HEK293 (cell line): ENCODE measurements at regions not wholly inside any gene's neighbourhood (a gene's known extent, or its start where the extent isn't known, plus 50 kb on each side); places are given as distances from the start of the nearest gene placed in this dataset.

ENCODE experiments used
- CTCF ChIA-PET: fragments of 350-600 bp; formaldehyde crosslinking; extraction: SDS; loops from one replicate; lab custom pipeline; 2021; ENCODE audit warnings: antibody characterized with exemption; lab: Yijun Ruan, JAX
- POLR2A ChIA-PET: fragments of 300-600 bp; formaldehyde crosslinking; extraction: SDS; loops from one replicate; lab custom pipeline; 2020; ENCODE audit warnings: antibody characterized with exemption, inconsistent platforms; lab: Yijun Ruan, JAX
- H3K27ac ChIP-seq: fragments of 200-500 bp; sonication (Bioruptor generic); 2 replicates; pipeline ENCODE4 v1.5.1; 2014; ENCODE audit warnings: low read depth, low read length, control low read depth, inconsistent platforms; ENCODE audit errors: extremely low read depth
- H3K36me3 ChIP-seq, 2 experiments: fragments of 200-500 bp in 1 of 2; sonication (Bioruptor generic) in 1 of 2; 1 replicate in 1 of 2; 2 replicates in 1 of 2; pipeline ENCODE4 v1.5.1; 2014 to 2017; ENCODE audit warnings: inconsistent platforms in 2 of 2, low read length in 2 of 2; ENCODE audit not compliant: control insufficient read depth in 2 of 2, insufficient read depth in 1 of 2
- H3K4me1 ChIP-seq: fragments of 200-500 bp; sonication (Bioruptor generic); 2 replicates; pipeline ENCODE4 v1.5.1; 2014; ENCODE audit warnings: mild to moderate bottlenecking, low read length, inconsistent platforms; ENCODE audit not compliant: control insufficient read depth, insufficient read depth
- H3K4me3 ChIP-seq: 2 replicates; pipeline ENCODE4 v1.5.1; 2011; ENCODE audit warnings: low read depth, mild to moderate bottlenecking, control low read depth, low read length, moderate library complexity
- H3K9me3 ChIP-seq: fragments of 200-500 bp; sonication (Bioruptor generic); 2 replicates; pipeline ENCODE4 v1.5.1; 2014; ENCODE audit warnings: low read depth, low read length, inconsistent platforms; ENCODE audit not compliant: control insufficient read depth, insufficient read depth
- EGR2 ChIP-seq: fragments of 450-650 bp; formaldehyde crosslinking; IDR thresholded peaks from 2 replicates; pipeline ENCODE4 v1.5.1; 2016; ENCODE audit warnings: low read depth, missing biosample characterization, missing genetic modification characterization
- HOXC10 ChIP-seq: sonication (generic); formaldehyde crosslinking; IDR thresholded peaks from 2 replicates; pipeline ENCODE4 v1.8.1; 2023; ENCODE audit warnings: mild to moderate bottlenecking, missing genetic modification reagents
- HOXD13 ChIP-seq: sonication (generic); formaldehyde crosslinking; IDR thresholded peaks from 2 replicates; pipeline ENCODE4 v1.8.0; 2022; ENCODE audit warnings: missing genetic modification reagents, borderline replicate concordance
- IKZF3 ChIP-seq: fragments of 450-650 bp; IDR thresholded peaks from 2 replicates; pipeline ENCODE4 v1.5.0; 2018; ENCODE audit warnings: missing biosample characterization, mild to moderate bottlenecking, missing genetic modification characterization, moderate library complexity
- KLF8 ChIP-seq: fragments of 450-650 bp; formaldehyde crosslinking; IDR thresholded peaks from 2 replicates; pipeline ENCODE4 v1.5.1; 2016; ENCODE audit warnings: missing biosample characterization, missing genetic modification characterization
- SETDB1 ChIP-seq: IDR thresholded peaks from one replicate; pipeline ENCODE4 v1.6.1; 2017; ENCODE audit warnings: mild to moderate bottlenecking, low read length, moderate library complexity, mixed read lengths; ENCODE audit not compliant: insufficient read length
- SP7 ChIP-seq: fragments of 450-650 bp; formaldehyde crosslinking; IDR thresholded peaks from 2 replicates; pipeline ENCODE4 v1.5.1; 2016; ENCODE audit warnings: missing biosample characterization, missing genetic modification characterization
- TRIM28 ChIP-seq: IDR thresholded peaks from 2 replicates; pipeline ENCODE4 v1.6.1; 2011; ENCODE audit warnings: low read length, control low read depth, borderline replicate concordance
- ZBTB20 ChIP-seq: fragments of 450-650 bp; formaldehyde crosslinking; IDR thresholded peaks from 2 replicates; pipeline ENCODE4 v1.5.1; 2016; ENCODE audit warnings: missing biosample characterization, missing genetic modification characterization
- ZNF19 ChIP-seq: fragments of 450-650 bp; formaldehyde crosslinking; IDR thresholded peaks from 2 replicates; pipeline ENCODE4; 2016; ENCODE audit warnings: missing biosample characterization, missing genetic modification characterization, low read depth
- ZNF354C ChIP-seq: fragments of 450-650 bp; formaldehyde crosslinking; IDR thresholded peaks from 2 replicates; pipeline ENCODE4 v1.5.1; 2016; ENCODE audit warnings: missing biosample characterization, missing genetic modification characterization, low read depth, borderline replicate concordance
- ZNF37A ChIP-seq: fragments of 450-650 bp; IDR thresholded peaks from 2 replicates; pipeline ENCODE4 v1.5.1; 2018; ENCODE audit warnings: missing biosample characterization, missing genetic modification characterization
- ZNF404 ChIP-seq: fragments of 450-650 bp; formaldehyde crosslinking; IDR thresholded peaks from 2 replicates; pipeline ENCODE4 v1.5.1; 2017; ENCODE audit warnings: missing biosample characterization, missing genetic modification characterization
- ZNF416 ChIP-seq: fragments of 450-650 bp; formaldehyde crosslinking; IDR thresholded peaks from 2 replicates; pipeline ENCODE4 v1.5.1; 2016; ENCODE audit warnings: missing biosample characterization, missing genetic modification characterization
- ZNF529 ChIP-seq: fragments of 450-650 bp; formaldehyde crosslinking; IDR thresholded peaks from 2 replicates; pipeline ENCODE4 v1.5.1; 2017; ENCODE audit warnings: missing genetic modification characterization, missing biosample characterization; ENCODE audit not compliant: insufficient replicate concordance
- ZNF544 ChIP-seq: fragments of 450-650 bp; formaldehyde crosslinking; IDR thresholded peaks from 2 replicates; pipeline ENCODE4 v1.5.0; 2017; ENCODE audit warnings: missing biosample characterization, missing genetic modification characterization
- ZNF561 ChIP-seq: fragments of 450-650 bp; IDR thresholded peaks from 2 replicates; pipeline ENCODE4 v1.5.1; 2018; ENCODE audit warnings: missing biosample characterization, missing genetic modification characterization, borderline replicate concordance
- ZNF600 ChIP-seq: fragments of 450-650 bp; formaldehyde crosslinking; IDR thresholded peaks from 2 replicates; pipeline ENCODE4 v1.5.1; 2016; ENCODE audit warnings: missing biosample characterization, missing genetic modification characterization
- ZNF626 ChIP-seq: fragments of 450-650 bp; sonication (Bioruptor Pico); formaldehyde crosslinking; IDR thresholded peaks from 2 replicates; pipeline ENCODE4 v1.5.1; 2018; ENCODE audit warnings: missing biosample characterization, missing genetic modification characterization, inconsistent platforms
- ZNF777 ChIP-seq: fragments of 450-650 bp; formaldehyde crosslinking; IDR thresholded peaks from 2 replicates; pipeline ENCODE4 v1.5.1; 2017; ENCODE audit warnings: missing biosample characterization, missing genetic modification characterization, borderline replicate concordance
- TF ChIP-seq, protein P1 (sequence below): fragments of 450-650 bp; formaldehyde crosslinking; IDR thresholded peaks from 2 replicates; pipeline ENCODE4 v1.5.1; 2016; ENCODE audit warnings: missing biosample characterization, missing genetic modification characterization
- TF ChIP-seq, protein P2 (sequence below): fragments of 450-650 bp; formaldehyde crosslinking; IDR thresholded peaks from 2 replicates; pipeline ENCODE4 v1.5.1; 2016; ENCODE audit warnings: missing biosample characterization, missing genetic modification characterization
- TF ChIP-seq, protein P3 (sequence below): fragments of 450-650 bp; IDR thresholded peaks from 2 replicates; pipeline ENCODE4 v1.5.1; 2018; ENCODE audit warnings: missing biosample characterization, missing genetic modification characterization
- TF ChIP-seq, protein P4 (sequence below): fragments of 450-650 bp; formaldehyde crosslinking; IDR thresholded peaks from 2 replicates; pipeline ENCODE4 v1.5.1; 2016; ENCODE audit warnings: missing biosample characterization, missing genetic modification characterization

DNA sequence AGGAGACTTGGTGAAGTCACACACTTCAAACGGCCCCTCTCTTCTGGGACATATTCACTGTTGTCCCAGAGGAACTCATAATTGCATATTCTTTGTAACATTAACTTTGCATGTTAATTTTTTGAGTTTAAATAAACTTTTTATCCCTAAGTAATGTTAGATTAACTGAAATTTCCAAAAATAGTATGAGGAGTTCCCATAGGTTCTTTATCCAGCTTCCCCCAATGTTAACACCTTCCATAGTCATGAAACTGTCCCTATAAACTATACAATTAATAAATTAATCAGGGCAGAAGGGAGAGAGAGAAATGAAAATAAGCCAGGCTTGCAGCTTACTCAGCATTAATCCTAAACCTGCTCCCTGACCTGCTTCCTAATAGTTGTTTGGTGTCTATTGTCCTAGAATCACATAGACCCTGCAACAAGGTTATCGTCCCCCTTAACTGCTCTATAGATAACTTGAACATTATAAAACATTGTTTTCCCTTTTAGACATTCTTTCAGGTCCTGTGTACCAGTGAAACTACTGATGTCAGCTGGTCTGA is 589.8 kb upstream of the CDH5 start:
- TF ChIP-seq ZNF529 (tag by site-specific recombination) (peak; percentile 93), KLF8 (no peak)
- POLR2A ChIA-PET, result no interaction called here
- CTCF ChIA-PET, result no interaction called here
- Histone ChIP-seq H3K9me3 (no peaks in the 10 kb centered on the region), H3K36me3 (no peaks in the 10 kb centered on the region), H3K27ac (no peak overlapping the region), H3K4me1 (no peaks in the 10 kb centered on the region), H3K4me3 (no peak overlapping the region)

DNA sequence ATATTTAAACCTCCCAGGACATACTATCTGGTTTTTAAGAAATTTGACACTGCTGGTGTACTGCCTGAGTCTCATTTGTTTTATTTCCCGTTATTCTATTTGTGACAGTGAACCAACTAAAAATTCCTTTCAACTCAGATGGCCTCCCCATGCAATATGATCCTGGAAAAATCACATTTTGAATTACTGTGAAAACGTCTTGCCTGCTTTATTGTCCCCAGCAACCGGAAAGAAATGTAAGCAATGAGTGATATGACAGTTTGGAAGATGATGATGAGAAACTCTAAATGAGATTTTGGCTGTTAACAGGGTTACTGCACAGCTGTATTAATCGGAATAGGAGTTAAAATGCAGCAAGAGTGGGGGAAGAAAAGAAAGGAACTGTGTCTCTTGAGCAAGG is 590.7 kb upstream of the CDH5 start:
- CTCF ChIA-PET, result no interaction called here
- Histone ChIP-seq H3K4me3 (no peak overlapping the region), H3K27ac (no peak overlapping the region), H3K36me3 (no peaks in the 10 kb centered on the region), H3K4me1 (no peaks in the 10 kb centered on the region), H3K9me3 (no peaks in the 10 kb centered on the region)
- POLR2A ChIA-PET, result no interaction called here
- TF ChIP-seq SETDB1, result no peak
- TF ChIP-seq ZNF544 (tag by site-specific recombination), result no peak
- no peak for TF ChIP-seq EGR2 (tag by site-specific recombination)
- no peak for TF ChIP-seq TRIM28
- no peak for TF ChIP-seq ZNF626 (tag by site-specific recombination)
- TF ChIP-seq ZNF777 (tag by site-specific recombination), result no peak
- TF ChIP-seq, protein P1, sequence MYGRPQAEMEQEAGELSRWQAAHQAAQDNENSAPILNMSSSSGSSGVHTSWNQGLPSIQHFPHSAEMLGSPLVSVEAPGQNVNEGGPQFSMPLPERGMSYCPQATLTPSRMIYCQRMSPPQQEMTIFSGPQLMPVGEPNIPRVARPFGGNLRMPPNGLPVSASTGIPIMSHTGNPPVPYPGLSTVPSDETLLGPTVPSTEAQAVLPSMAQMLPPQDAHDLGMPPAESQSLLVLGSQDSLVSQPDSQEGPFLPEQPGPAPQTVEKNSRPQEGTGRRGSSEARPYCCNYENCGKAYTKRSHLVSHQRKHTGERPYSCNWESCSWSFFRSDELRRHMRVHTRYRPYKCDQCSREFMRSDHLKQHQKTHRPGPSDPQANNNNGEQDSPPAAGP (tag by site-specific recombination), result no peak

DNA sequence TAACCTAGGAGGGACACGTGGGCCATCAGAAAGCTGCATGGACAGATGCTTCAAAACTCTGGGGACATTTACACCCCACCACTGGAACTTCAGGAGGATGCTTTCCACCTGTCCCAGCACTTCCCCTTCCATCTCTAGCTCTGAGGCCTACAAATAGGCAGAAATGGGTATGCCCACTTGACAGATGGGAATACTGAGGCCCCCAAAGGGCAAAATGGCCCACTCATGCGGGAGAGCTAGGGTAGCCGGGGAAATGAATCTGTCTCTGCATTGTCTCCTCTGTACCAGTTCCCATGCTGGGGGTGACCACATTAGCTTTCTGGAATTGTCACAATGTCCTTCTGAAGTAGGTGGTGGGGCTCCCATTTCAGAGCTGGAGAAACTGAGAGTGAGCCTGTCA is 592.1 kb upstream of the CDH5 start:
- TF ChIP-seq ZNF354C (tag by site-specific recombination), result no peak
- no peak for TF ChIP-seq HOXC10 (CRISPR knock-in tag)
- TF ChIP-seq ZNF19, result no peak
- no peak for TF ChIP-seq ZBTB20 (tag by site-specific recombination)
- no peak for TF ChIP-seq ZNF37A (tag by site-specific recombination)
- TF ChIP-seq ZNF416, result no peak
- TF ChIP-seq, protein P2, sequence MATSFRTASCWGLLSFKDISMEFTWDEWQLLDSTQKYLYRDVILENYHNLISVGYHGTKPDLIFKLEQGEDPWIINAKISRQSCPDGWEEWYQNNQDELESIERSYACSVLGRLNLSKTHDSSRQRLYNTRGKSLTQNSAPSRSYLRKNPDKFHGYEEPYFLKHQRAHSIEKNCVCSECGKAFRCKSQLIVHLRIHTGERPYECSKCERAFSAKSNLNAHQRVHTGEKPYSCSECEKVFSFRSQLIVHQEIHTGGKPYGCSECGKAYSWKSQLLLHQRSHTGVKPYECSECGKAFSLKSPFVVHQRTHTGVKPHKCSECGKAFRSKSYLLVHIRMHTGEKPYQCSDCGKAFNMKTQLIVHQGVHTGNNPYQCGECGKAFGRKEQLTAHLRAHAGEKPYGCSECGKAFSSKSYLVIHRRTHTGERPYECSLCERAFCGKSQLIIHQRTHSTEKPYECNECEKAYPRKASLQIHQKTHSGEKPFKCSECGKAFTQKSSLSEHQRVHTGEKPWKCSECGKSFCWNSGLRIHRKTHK (tag by site-specific recombination), result no peak
- TF ChIP-seq ZNF600 (tag by site-specific recombination), result no peak
- TF ChIP-seq IKZF3 (tag by site-specific recombination), result no peak
- no peak for TF ChIP-seq SP7 (tag by site-specific recombination)
- no peak for TF ChIP-seq ZNF561 (tag by site-specific recombination)
- no peak for TF ChIP-seq HOXD13 (CRISPR knock-in tag)
- TF ChIP-seq, protein P3, sequence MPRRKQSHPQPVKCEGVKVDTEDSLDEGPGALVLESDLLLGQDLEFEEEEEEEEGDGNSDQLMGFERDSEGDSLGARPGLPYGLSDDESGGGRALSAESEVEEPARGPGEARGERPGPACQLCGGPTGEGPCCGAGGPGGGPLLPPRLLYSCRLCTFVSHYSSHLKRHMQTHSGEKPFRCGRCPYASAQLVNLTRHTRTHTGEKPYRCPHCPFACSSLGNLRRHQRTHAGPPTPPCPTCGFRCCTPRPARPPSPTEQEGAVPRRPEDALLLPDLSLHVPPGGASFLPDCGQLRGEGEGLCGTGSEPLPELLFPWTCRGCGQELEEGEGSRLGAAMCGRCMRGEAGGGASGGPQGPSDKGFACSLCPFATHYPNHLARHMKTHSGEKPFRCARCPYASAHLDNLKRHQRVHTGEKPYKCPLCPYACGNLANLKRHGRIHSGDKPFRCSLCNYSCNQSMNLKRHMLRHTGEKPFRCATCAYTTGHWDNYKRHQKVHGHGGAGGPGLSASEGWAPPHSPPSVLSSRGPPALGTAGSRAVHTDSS (tag by site-specific recombination), result no peak
- TF ChIP-seq, protein P4, sequence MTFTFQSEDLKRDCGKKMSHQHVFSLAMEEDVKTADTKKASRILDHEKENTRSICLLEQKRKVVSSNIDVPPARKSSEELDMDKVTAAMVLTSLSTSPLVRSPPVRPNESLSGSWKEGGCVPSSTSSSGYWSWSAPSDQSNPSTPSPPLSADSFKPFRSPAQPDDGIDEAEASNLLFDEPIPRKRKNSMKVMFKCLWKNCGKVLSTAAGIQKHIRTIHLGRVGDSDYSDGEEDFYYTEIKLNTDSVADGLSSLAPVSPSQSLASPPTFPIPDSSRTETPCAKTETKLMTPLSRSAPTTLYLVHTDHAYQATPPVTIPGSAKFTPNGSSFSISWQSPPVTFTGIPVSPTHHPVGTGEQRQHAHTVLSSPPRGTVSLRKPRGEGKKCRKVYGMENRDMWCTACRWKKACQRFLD (tag by site-specific recombination), result no peak
- no peak for TF ChIP-seq ZNF404
- ChIA-PET CTCF (no interaction called here), POLR2A (no interaction called here)
- Histone ChIP-seq H3K9me3 (no peaks in the 10 kb centered on the region), H3K27ac (no peak overlapping the region), H3K4me1 (no peaks in the 10 kb centered on the region), H3K4me3 (no peak overlapping the region), H3K36me3 (no peaks in the 10 kb centered on the region)
